Ishikawa (cell line): ENCODE measurements at regions not wholly inside any gene's neighbourhood (a gene's known extent, or its start where the extent isn't known, plus 50 kb on each side); places are given as distances from the start of the nearest gene placed in this dataset.

Source experiments
- EP300 ChIP-seq: IDR thresholded peaks from 2 replicates; pipeline ENCODE4 v1.6.1; 2012; ENCODE audit warnings: borderline replicate concordance
- REST ChIP-seq: IDR thresholded peaks from 2 replicates; pipeline ENCODE4 v1.6.1; 2012; ENCODE audit warnings: low read depth, mild to moderate bottlenecking
- TAF1 ChIP-seq: IDR thresholded peaks from 2 replicates; pipeline ENCODE4 v1.6.1; 2012; ENCODE audit warnings: low read depth, mild to moderate bottlenecking

GRCh38 chr6:138596126-138596525 lies 96.8 kb upstream of the NHSL1 start:
- TF ChIP-seq EP300 (no peak), REST (no peak), TAF1 (no peak)
